IMR-90 (cell line): ENCODE measurements at regions not wholly inside any gene's neighbourhood (a gene's known extent, or its start where the extent isn't known, plus 50 kb on each side); places are given as distances from the start of the nearest gene placed in this dataset.

ENCODE experiments used
- ATAC-seq: fragments of 200-7000 bp; cut with Tn5 transposase; 2 replicates; pipeline ENCODE4 v1.9.1; 2020; ENCODE audit warnings: low read depth, mild to moderate bottlenecking, moderate library complexity
- BruUV-seq: library from RNA; stranded (reverse); fragments of 400-500 nt; replicated peaks from 2 replicates; lab custom pipeline; 2021; lab: Mats Ljungman, UMichigan
- CTCF ChIA-PET: fragments of 300-600 bp; formaldehyde crosslinking; extraction: SDS; loops from one replicate; lab custom pipeline; 2021; ENCODE audit warnings: antibody characterized with exemption; lab: Yijun Ruan, JAX
- POLR2A ChIA-PET: fragments of 300-600 bp; sonication (Branson Sonifier 250); formaldehyde crosslinking; loops from one replicate; lab custom pipeline; 2022; ENCODE audit warnings: antibody characterized with exemption; ENCODE audit not compliant: unreplicated experiment; lab: Charles Lee
- DNase-seq: peaks from one replicate; pipeline ENCODE4 v3.0.0; 2013
- H2AFZ ChIP-seq: replicated peaks from 2 replicates; pipeline ENCODE3; 2013; ENCODE audit warnings: low read length, mild to moderate bottlenecking; ENCODE audit not compliant: poor library complexity
- H2AK5ac ChIP-seq: 2 replicates; pipeline ENCODE4 v1.6.1; 2013; ENCODE audit warnings: low read depth, low read length, inconsistent platforms
- H2AK9ac ChIP-seq: replicated peaks from 2 replicates; pipeline ENCODE3; 2013; ENCODE audit warnings: mild to moderate bottlenecking, low read depth, low read length, moderate library complexity; ENCODE audit not compliant: poor library complexity
- H2BK120ac ChIP-seq: 2 replicates; pipeline ENCODE4 v1.6.1; 2013; ENCODE audit warnings: low read depth, low read length, inconsistent platforms
- H2BK15ac ChIP-seq: 3 replicates; pipeline ENCODE4 v1.6.1; 2013; ENCODE audit warnings: low read depth, low read length, inconsistent platforms
- H2BK20ac ChIP-seq: 2 replicates; pipeline ENCODE4 v1.6.1; 2013; ENCODE audit warnings: low read depth, mild to moderate bottlenecking, inconsistent platforms, low read length, moderate library complexity
- H2BK5ac ChIP-seq: 2 replicates; pipeline ENCODE4 v1.6.1; 2013; ENCODE audit warnings: mild to moderate bottlenecking, low read depth, low read length, inconsistent platforms; ENCODE audit not compliant: poor library complexity, severe bottlenecking
- H3K14ac ChIP-seq: replicated peaks from 2 replicates; pipeline ENCODE4 v1.6.1; 2013; ENCODE audit warnings: low read depth, low read length, inconsistent platforms
- H3K18ac ChIP-seq: 2 replicates; pipeline ENCODE4 v1.6.1; 2013; ENCODE audit warnings: low read depth, low read length, control low read depth
- H3K23ac ChIP-seq: 2 replicates; pipeline ENCODE4 v1.6.1; 2013; ENCODE audit warnings: low read depth, low read length, inconsistent platforms
- H3K27ac ChIP-seq: 2 replicates; pipeline ENCODE4 v1.5.1; 2013; ENCODE audit warnings: mild to moderate bottlenecking, control low read depth, low read length; ENCODE audit not compliant: insufficient read depth
- H3K27me3 ChIP-seq: 2 replicates; pipeline ENCODE4 v1.6.1; 2013; ENCODE audit warnings: low read length; ENCODE audit not compliant: control insufficient read depth, insufficient read depth
- H3K36me3 ChIP-seq: 2 replicates; pipeline ENCODE4 v1.6.1; 2013; ENCODE audit warnings: low read length, mixed read lengths; ENCODE audit not compliant: control insufficient read depth, insufficient read depth
- H3K4ac ChIP-seq: 2 replicates; pipeline ENCODE4 v1.6.1; 2013; ENCODE audit warnings: low read depth, low read length, inconsistent platforms
- H3K4me1 ChIP-seq: 2 replicates; pipeline ENCODE4 v1.6.1; 2013; ENCODE audit warnings: low read length, mixed read lengths; ENCODE audit not compliant: control insufficient read depth, insufficient read depth
- H3K4me2 ChIP-seq: 2 replicates; pipeline ENCODE4 v1.6.1; 2013; ENCODE audit warnings: low read depth, mild to moderate bottlenecking, control low read depth, low read length, moderate library complexity
- H3K4me3 ChIP-seq: 2 replicates; pipeline ENCODE4 v1.5.1; 2013; ENCODE audit warnings: low read depth, mild to moderate bottlenecking, control low read depth, low read length, moderate library complexity; ENCODE audit not compliant: insufficient read depth
- H3K56ac ChIP-seq: 2 replicates; pipeline ENCODE4 v1.6.1; 2013; ENCODE audit warnings: low read length, inconsistent platforms; ENCODE audit not compliant: insufficient read depth; ENCODE audit errors: extremely low read depth
- H3K79me1 ChIP-seq, 2 experiments: 2 replicates each; pipeline ENCODE4 v1.6.1; 2013; ENCODE audit warnings: low read length in 2 of 2, inconsistent platforms in 1 of 2, low read depth in 1 of 2
- H3K9ac ChIP-seq: 2 replicates; pipeline ENCODE4 v1.6.1; 2013; ENCODE audit warnings: low read depth, low read length, control low read depth
- H3K9me1 ChIP-seq: 2 replicates; pipeline ENCODE4 v1.6.1; 2013; ENCODE audit warnings: low read length, inconsistent platforms; ENCODE audit not compliant: insufficient read depth
- H3K9me3 ChIP-seq: 2 replicates; pipeline ENCODE4 v1.6.1; 2013; ENCODE audit warnings: low read length; ENCODE audit not compliant: control insufficient read depth, insufficient read depth
- H4K20me1 ChIP-seq: 2 replicates; pipeline ENCODE4 v1.6.1; 2013; ENCODE audit warnings: low read length, inconsistent platforms; ENCODE audit not compliant: insufficient read depth
- H4K5ac ChIP-seq: 2 replicates; pipeline ENCODE4 v1.6.1; 2013; ENCODE audit warnings: mild to moderate bottlenecking, low read depth, low read length, control low read depth
- H4K8ac ChIP-seq, 2 experiments: 2 replicates each; pipeline ENCODE4 v1.6.1; 2013; ENCODE audit warnings: low read depth in 2 of 2, low read length in 2 of 2, control low read depth in 1 of 2, inconsistent platforms in 1 of 2
- H4K91ac ChIP-seq: 2 replicates; pipeline ENCODE4 v1.6.1; 2013; ENCODE audit warnings: low read depth, low read length, inconsistent platforms; ENCODE audit not compliant: insufficient read depth
- BHLHE40 ChIP-seq: fragments of 150-350 bp; IDR thresholded peaks from 2 replicates; pipeline ENCODE4 v1.6.1; 2016; ENCODE audit warnings: mild to moderate bottlenecking, low read depth, low read length
- CEBPB ChIP-seq: IDR thresholded peaks from 2 replicates; pipeline ENCODE4 v1.6.1; 2012; ENCODE audit warnings: low read depth, low read length, improper control_type of control experiment
- CHD1 ChIP-seq: IDR thresholded peaks from 2 replicates; pipeline ENCODE4 v1.6.1; 2012; ENCODE audit warnings: low read depth, low read length, improper control_type of control experiment
- FOS ChIP-seq: fragments of 150-350 bp; IDR thresholded peaks from 2 replicates; pipeline ENCODE4 v1.6.1; 2016; ENCODE audit warnings: low read depth, low read length
- MAFK ChIP-seq: IDR thresholded peaks from 2 replicates; pipeline ENCODE4 v1.6.1; 2012; ENCODE audit warnings: low read depth, low read length, improper control_type of control experiment
- MAZ ChIP-seq: IDR thresholded peaks from 2 replicates; pipeline ENCODE4 v1.6.1; 2012; ENCODE audit warnings: low read depth, mild to moderate bottlenecking, low read length, improper control_type of control experiment, moderate library complexity, borderline replicate concordance
- MXI1 ChIP-seq: IDR thresholded peaks from 2 replicates; pipeline ENCODE4 v1.6.1; 2012; ENCODE audit warnings: low read depth, mild to moderate bottlenecking, low read length, moderate library complexity, borderline replicate concordance
- NFE2L2 ChIP-seq: fragments of 150-350 bp; IDR thresholded peaks from 2 replicates; pipeline ENCODE4 v1.6.1; 2016; ENCODE audit warnings: low read depth, mild to moderate bottlenecking, low read length
- POLR2A ChIP-seq: IDR thresholded peaks from 2 replicates; pipeline ENCODE4 v1.6.1; 2012; ENCODE audit warnings: mild to moderate bottlenecking, low read depth, low read length
- RAD21 ChIP-seq: IDR thresholded peaks from 2 replicates; pipeline ENCODE4 v1.6.1; 2012; ENCODE audit warnings: low read length, improper control_type of control experiment
- RCOR1 ChIP-seq: IDR thresholded peaks from 2 replicates; pipeline ENCODE4 v1.6.1; 2012; ENCODE audit warnings: mild to moderate bottlenecking, low read length, improper control_type of control experiment; ENCODE audit not compliant: insufficient replicate concordance
- RFX5 ChIP-seq: IDR thresholded peaks from 2 replicates; pipeline ENCODE4 v1.8.0; 2012; ENCODE audit warnings: low read depth, mild to moderate bottlenecking, low read length, moderate library complexity
- SMC3 ChIP-seq: fragments of 150-350 bp; IDR thresholded peaks from 2 replicates; pipeline ENCODE4 v1.6.1; 2016; ENCODE audit warnings: low read depth, mild to moderate bottlenecking, antibody characterized with exemption, low read length, moderate library complexity
- WGBS, 2 experiments: methylation state at CpG; one replicate each; pipeline versions ENCODE4 v1.1.5 to v1.1.7; 2013; ENCODE audit warnings: missing lambda C conversion rate in 2 of 2; ENCODE audit not compliant: insufficient read length in 1 of 2; ENCODE audit errors: extremely low coverage in 2 of 2; 5-methylcytosine and 5-hydroxymethylcytosine counted together
- dilution Hi-C: fragments of 300-500 bp; cut with HindIII; formaldehyde crosslinking; loops from one replicate; pipeline ENCODE4 v1.14.3; 2018; ENCODE audit warnings: low sequenced_read_pairs; ENCODE audit not compliant: unreplicated experiment
- in situ Hi-C: fragments of 300-500 bp; cut with MboI; formaldehyde crosslinking; loops from 3 replicates; pipeline ENCODE4 v1.14.3; 2019; ENCODE audit warnings: low sequenced_read_pairs, inconsistent platforms, mixed read lengths
- intact Hi-C: fragments of 100-400 bp; cut with micrococcal nuclease; formaldehyde crosslinking; loops from 2 replicates; pipeline ENCODE4 v1.10.0; 2022
- TF ChIP-seq, protein P1 (sequence below): conservative IDR thresholded peaks from 2 replicates; pipeline ENCODE4 v1.5.1; 2012; ENCODE audit warnings: mild to moderate bottlenecking, low read depth, low read length, improper control_type of control experiment
- TF ChIP-seq, protein P2 (sequence below): fragments of 150-350 bp; IDR thresholded peaks from 2 replicates; pipeline ENCODE4 v1.6.1; 2017; ENCODE audit warnings: mild to moderate bottlenecking, antibody characterized with exemption, low read length, low read depth
- TF ChIP-seq, protein P3 (sequence below): fragments of 150-350 bp; IDR thresholded peaks from 2 replicates; pipeline ENCODE4 v1.6.1; 2016; ENCODE audit warnings: low read depth, mild to moderate bottlenecking, low read length, moderate library complexity, borderline replicate concordance

DNA sequence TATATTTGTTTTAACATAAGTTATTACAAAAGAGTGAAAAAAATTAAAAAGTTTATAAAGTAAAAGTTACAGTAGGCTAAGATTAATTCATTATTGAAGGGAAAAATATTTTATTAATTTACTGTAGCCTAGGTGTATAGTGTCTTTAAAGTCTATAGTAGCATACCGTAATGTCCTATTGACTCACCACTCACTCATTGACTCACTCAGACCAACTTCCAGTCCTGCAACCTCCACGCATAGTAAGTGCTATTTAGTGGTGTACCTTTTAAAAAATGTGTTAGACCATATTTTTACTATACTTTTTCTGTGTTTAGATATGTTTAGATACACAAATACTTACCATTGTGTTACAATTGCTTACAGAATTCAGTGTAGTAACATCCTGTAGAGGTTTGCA lies 841.1 kb downstream of the CENPC start:
- Histone ChIP-seq H3K4ac (no peak overlapping the region), H2BK20ac (no peak overlapping the region), H3K79me1 (no peaks in the 10 kb centered on the region), H2BK120ac (no peak overlapping the region), H3K36me3 (no peaks in the 10 kb centered on the region), H3K18ac (no peak overlapping the region), H3K4me1 (no peaks in the 10 kb centered on the region), H3K4me2 (no peak overlapping the region), H2AK5ac (no peak overlapping the region), H2AK9ac (no peak overlapping the region), H3K23ac (no peak overlapping the region), H2BK15ac (no peak overlapping the region), H3K9ac (no peak overlapping the region), H4K91ac (no peak overlapping the region), H3K14ac (no peak overlapping the region), H3K4me3 (no peak overlapping the region), H3K56ac (no peak overlapping the region), H3K9me3 (no peaks in the 10 kb centered on the region; the same call in 1 of the 2 replicates), H4K5ac (no peak overlapping the region), H3K27me3 (no peaks in the 10 kb centered on the region), H2AFZ (no peak overlapping the region), H3K9me1 (no peaks in the 10 kb centered on the region), H2BK5ac (no peak overlapping the region), H4K8ac (no peak overlapping the region), H3K27ac (no peak overlapping the region), H4K20me1 (no peaks in the 10 kb centered on the region)
- intact Hi-C loops = no loop called here
- ChIA-PET POLR2A (no interaction called here), CTCF (no interaction called here)
- TF ChIP-seq MAFK = no peak
- TF ChIP-seq RAD21 = no peak
- TF ChIP-seq, protein P1, sequence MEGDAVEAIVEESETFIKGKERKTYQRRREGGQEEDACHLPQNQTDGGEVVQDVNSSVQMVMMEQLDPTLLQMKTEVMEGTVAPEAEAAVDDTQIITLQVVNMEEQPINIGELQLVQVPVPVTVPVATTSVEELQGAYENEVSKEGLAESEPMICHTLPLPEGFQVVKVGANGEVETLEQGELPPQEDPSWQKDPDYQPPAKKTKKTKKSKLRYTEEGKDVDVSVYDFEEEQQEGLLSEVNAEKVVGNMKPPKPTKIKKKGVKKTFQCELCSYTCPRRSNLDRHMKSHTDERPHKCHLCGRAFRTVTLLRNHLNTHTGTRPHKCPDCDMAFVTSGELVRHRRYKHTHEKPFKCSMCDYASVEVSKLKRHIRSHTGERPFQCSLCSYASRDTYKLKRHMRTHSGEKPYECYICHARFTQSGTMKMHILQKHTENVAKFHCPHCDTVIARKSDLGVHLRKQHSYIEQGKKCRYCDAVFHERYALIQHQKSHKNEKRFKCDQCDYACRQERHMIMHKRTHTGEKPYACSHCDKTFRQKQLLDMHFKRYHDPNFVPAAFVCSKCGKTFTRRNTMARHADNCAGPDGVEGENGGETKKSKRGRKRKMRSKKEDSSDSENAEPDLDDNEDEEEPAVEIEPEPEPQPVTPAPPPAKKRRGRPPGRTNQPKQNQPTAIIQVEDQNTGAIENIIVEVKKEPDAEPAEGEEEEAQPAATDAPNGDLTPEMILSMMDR = no peak
- TF ChIP-seq FOS = no peak
- TF ChIP-seq, protein P2, sequence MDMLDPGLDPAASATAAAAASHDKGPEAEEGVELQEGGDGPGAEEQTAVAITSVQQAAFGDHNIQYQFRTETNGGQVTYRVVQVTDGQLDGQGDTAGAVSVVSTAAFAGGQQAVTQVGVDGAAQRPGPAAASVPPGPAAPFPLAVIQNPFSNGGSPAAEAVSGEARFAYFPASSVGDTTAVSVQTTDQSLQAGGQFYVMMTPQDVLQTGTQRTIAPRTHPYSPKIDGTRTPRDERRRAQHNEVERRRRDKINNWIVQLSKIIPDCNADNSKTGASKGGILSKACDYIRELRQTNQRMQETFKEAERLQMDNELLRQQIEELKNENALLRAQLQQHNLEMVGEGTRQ = no peak
- no peak for TF ChIP-seq RFX5
- TF ChIP-seq CHD1 = no peak
- TF ChIP-seq, protein P3, sequence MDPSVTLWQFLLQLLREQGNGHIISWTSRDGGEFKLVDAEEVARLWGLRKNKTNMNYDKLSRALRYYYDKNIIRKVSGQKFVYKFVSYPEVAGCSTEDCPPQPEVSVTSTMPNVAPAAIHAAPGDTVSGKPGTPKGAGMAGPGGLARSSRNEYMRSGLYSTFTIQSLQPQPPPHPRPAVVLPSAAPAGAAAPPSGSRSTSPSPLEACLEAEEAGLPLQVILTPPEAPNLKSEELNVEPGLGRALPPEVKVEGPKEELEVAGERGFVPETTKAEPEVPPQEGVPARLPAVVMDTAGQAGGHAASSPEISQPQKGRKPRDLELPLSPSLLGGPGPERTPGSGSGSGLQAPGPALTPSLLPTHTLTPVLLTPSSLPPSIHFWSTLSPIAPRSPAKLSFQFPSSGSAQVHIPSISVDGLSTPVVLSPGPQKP = no peak
- TF ChIP-seq MAZ = no peak
- no peak for TF ChIP-seq NFE2L2
- no peak for TF ChIP-seq BHLHE40
- TF ChIP-seq SMC3 = no peak
- no peak for TF ChIP-seq POLR2A
- TF ChIP-seq RCOR1 = no peak
- no peak for TF ChIP-seq MXI1
- no peak for TF ChIP-seq CEBPB
- ATAC-seq (no peak), DNase-seq (no peak)
- in situ Hi-C loops = no loop called here
- WGBS, 2 experiments = no CpG with 5 or more reads among the region's 2 CpGs
- dilution Hi-C loops = no loop called here
- no TSS peak for BruUV-seq
